ENCODE measurements at regions not wholly inside any gene's neighbourhood (a gene's known extent, or its start where the extent isn't known, plus 50 kb on each side); places are given as distances from the start of the nearest gene placed in this dataset.

DNA sequence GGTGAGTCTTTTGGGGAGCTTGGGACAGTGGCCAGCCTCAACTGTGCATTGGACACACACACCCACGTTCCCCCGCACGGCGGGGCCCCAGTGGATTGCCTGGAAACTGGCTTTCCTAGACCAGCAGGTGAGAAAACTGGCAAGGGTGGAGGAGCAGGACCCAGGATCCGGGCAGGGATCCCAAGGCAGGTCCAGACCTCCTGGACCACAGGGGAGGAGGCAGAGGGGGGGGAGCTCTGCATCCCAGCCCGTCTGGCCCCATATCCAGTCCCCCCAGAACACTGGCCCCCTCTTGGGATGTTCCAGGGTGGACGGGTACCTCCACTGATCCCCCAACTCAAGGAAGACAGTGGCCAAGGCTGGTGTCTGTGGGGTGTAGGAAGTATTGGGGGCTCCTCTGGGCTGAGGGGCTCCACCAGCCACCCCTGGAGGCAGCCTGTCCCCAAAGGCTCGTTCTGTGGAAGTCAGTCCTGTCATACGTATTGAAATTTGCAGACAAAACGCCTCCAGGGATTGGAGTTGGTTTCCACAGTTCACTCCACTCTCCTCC lies 89.3 kb upstream of the LINC01488 start:
- ATAC-seq: no peak

DNA sequence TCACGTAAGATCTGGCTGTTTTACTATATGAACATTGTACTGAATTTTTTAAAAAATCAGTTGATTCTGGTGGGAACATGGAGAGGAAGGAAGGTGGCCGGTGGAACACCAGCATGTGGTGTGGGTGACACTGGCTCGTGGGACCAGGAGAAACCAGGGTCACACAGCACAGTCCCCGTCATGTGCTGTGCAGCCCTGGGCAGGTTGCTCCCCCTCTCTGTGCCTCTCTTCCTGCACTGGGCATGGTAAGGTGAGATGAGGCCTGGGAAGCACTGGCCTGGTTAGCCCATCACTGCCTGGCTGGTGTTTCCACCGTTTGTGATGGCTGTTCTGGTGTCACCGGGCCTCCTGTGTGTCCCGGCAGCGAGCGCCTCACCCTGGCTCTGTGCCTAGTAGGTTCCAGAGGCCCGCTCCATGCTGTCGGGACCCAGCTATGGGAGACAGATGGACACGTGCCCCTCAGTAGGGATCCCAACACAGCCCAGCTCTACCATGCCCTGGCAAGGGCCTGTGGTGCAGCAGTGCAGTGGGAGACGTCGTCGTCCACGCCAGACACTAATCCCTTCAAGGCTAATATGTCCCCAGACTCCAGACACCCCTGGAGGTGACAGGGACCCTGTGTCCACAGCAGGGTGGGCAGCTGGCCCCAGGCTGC lies 88.2 kb upstream of the LINC01488 start:
- no peak for DNase-seq (ENCODE audit: low spot score)
- no peak for ATAC-seq

More for the DNA sequence above, 89.3 kb upstream of the LINC01488 start:
- no peak for DNase-seq (ENCODE audit: low spot score)

DNA sequence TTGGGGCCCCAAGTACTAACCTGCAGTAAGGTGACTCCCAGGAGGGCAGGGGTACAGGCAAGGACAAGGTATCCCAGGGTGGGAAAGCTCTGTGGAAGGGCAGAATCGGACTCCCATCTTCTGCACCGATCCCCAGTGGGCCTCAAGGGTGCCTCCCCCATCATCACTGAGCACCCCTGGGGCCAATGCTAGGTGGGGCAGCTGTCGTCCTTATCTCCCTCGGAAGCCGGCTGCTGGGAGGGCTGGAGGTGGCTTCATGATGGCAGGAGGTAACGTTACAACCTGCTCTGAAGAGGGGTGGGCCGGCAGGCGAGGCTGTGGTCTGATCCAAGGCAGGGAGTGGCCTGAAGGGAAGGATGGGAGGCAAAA lies 87.6 kb upstream of the LINC01488 start:
- no peak for DNase-seq (ENCODE audit: low spot score)
- no peak for ATAC-seq

DNA sequence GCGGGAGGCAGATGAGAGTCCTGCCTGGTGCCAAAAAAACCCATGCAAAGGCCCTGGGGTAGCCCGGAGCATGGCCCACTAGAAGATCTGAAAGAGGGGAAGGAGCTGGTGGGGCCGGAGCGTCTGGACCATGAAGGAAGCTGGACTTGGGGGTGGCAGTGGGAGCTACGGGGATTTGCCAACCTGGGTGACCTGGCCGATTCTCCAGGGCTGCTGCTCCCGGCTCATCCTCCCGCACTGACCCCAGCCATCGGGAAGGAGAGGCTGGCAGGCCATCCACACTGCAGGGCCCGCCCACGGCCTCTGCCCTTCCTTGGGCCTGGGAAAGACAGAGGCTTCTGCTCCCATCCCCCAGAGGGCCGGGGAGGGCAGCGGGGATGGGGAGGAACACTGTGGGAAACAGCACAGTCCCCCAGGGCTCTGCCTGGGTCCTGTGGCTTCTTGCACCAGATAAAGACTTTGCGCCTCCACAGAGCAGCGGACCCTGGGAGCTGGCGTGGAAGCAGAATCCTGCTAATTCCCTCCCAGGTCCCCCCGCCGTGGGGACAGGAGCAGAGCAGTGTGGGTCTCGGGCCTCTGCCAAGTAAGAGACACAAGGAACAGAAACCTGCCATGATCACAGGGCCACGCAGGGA lies 87.1 kb upstream of the LINC01488 start:
- ATAC-seq: no peak
- no peak for DNase-seq (ENCODE audit: low spot score)

DNA sequence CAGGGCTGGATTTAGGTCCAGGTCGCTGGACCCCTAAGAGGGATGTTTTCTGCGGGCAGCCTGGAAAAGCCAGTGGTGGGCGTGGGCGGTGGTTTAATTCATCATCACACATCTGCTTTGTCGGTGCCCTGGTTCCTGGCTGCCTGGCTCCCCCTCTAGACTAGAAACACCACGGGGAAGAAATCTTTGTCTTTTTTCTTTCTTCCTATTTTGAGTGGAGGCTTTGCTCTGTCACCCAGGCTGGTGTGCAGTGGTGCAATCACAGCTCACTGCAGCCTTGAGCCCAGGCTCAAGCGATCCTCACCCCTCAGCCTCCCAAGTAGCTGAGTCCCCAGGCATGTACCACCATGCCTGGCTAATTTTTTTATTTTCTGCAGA lies 86.6 kb upstream of the LINC01488 start:
- DNase-seq (ENCODE audit: low spot score): no peak

DNA sequence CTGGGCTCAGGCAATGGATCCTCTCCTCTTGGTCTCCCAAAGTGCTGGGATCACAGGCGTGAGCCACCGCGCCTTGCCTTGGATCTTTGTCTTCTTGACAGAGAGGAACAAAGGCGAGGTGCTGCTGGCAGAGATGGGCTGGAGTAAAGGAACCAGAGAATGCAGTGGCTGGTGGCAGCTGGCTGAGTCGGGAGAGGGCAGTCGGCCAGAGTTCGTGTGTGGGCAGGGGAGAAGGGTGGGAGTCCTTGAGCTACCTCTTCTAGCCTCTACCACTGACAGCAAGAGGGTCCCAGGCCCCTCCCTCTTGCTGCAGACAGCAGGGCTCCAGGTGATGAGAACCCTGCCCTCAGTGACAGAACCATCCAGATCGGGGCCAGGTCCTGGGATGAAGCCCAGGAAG lies 86.2 kb upstream of the LINC01488 start:
- DNase-seq (ENCODE audit: low spot score) (no peak), ATAC-seq (no peak)

More for the DNA sequence above, 86.6 kb upstream of the LINC01488 start:
- ATAC-seq: no peak

DNA sequence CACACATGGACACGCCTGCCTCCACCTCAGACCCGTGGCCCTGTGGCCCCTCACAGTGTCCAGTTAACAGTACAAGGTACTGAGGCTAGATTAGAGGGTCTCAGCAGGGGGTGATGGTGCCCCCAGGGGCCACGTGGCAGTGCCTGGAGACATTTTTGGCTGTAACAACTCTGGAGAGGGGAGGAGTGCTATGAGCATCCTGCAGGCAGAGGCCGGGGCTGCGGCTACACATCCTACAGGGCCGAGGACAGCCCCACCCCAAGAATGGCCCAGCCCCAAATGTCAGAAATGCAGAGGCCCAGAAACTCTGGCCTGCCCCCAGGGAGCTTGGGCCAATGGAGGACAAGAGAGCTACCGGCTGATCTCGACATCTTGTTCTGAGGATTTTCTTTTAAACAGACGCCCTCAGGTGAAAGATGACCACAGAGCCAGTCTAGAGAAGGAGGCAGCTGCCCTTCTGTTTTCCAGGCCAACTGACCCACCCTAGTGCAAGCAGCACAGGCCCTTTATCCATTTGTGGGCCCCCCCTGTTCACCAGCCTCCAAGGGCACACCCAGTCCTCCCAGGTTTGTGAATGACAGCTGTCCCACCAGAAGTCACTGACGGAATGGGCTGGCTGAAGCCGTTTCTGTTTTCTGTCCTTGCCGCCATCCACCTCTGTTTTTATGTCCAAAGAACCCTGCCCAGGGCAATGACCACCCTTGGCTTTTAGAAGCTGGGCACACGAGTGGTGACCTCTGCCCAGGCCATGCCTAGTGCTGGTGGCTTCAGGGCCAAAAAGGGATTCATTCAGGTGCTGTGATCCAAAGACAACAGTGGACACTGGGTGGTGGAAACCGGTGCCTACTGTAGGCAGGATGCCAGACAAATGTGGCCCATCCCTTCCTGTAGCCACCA lies 85.2 kb upstream of the LINC01488 start:
- ATAC-seq: peak; percentile 89
- peak; percentile 92 for DNase-seq (ENCODE audit: low spot score)

DNA sequence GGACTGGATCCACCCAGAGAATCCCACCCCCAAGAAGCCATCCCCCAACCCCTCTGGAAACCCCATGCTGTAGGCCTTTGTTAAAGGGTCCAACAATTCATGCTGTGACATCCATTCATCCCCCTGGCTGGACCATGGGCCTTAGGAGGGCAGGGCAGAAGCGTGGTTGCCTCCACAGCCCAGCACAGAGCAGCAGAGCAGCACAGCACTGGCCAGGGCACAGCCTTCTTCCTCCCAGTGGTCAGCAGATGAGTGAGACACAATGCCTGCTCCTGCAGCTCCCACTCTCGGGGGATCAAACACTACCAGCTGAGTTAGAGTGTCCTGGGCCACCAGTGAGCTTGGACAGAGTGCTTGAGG lies 84.5 kb upstream of the LINC01488 start:
- ATAC-seq: peak; percentile 50

DNA sequence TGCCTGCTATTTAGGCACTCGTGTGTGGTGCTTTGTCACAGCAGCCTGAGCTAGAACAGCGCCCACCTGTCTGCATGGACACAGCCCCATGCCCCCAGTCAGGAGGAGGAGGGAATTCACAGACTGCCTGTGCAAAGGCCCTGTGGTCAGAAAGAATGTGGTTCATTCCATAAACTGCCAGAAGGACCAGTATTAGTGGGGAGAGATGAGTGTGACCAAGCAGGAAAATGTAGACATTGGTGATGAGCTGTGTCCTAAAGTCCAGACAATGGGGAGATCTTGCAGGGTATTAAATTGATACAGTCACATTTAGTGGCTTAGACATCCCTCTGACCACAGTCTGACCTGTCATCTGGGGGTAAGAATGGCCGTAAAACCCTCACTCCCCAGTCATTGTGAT lies 83.7 kb upstream of the LINC01488 start:
- ATAC-seq: no peak
- no peak for DNase-seq (ENCODE audit: low spot score)

More for the DNA sequence above, 84.5 kb upstream of the LINC01488 start:
- DNase-seq (ENCODE audit: low spot score): no peak

DNA sequence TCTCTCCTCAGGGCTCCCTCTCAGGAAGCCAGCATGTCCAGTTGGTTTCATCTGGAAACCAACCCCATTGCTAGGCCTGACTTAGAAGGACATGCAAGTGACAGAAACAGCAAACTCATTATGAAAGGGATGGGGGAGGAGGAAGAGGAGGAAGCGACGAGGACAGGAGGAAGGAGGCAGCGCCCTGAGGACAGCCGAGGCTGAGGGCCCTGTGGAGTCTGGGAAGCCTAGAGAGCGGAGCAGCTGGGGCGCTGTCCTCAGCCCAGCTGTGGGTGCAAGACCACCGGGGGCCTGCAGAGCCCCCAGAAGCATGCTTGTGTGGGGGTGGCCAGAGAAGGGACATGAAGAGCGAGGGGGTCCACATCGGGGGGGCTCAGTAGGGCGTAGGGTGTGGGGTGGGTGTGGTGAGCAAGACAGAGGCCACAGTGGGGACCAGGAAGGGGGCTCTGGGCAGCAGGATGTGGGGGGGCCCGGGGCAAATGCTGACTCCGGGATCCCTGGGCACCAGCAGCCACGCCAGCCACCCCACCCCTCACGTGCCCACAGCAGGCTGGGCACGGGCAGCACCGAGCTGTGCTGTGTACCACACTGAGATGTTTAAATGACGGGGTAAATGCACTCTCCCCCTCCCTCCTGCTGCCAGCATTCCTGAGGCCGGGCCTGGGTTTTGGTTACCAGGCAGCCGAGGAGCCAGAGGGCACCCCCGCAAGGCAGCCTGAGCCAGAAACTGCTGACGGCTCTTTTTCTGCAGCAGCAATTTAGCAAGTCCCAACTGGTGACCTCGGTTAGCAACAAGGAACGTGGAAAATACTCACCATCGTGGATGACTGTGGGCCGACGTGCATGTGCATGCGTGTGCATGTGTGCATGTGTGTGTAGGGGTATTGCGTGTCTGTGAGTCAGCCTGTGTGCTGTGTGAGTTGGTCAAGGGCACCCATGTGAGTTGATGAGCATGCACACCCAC lies 82.7 kb upstream of the LINC01488 start:
- peak; percentile 41 for ATAC-seq
- no peak for DNase-seq (ENCODE audit: low spot score)

DNA sequence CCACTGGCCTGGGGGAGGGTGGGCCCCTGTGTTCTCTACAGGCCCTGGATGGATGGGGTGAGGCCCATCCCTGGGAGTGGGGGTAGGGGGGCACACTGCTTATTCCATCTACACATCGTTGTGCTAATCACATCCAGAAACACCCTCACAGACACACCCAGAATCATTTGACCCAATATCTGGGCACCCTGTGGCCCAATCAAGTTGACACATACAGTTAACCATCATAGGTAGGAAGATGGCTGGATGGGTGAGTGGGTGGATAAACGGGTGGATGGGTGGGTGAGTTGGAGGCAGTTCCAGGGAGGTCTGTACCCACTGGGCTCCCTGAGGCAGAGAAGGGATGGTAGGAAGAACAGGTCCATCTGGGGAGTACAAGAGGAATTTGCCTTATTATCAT lies 81.3 kb upstream of the LINC01488 start:
- no peak for ATAC-seq

DNA sequence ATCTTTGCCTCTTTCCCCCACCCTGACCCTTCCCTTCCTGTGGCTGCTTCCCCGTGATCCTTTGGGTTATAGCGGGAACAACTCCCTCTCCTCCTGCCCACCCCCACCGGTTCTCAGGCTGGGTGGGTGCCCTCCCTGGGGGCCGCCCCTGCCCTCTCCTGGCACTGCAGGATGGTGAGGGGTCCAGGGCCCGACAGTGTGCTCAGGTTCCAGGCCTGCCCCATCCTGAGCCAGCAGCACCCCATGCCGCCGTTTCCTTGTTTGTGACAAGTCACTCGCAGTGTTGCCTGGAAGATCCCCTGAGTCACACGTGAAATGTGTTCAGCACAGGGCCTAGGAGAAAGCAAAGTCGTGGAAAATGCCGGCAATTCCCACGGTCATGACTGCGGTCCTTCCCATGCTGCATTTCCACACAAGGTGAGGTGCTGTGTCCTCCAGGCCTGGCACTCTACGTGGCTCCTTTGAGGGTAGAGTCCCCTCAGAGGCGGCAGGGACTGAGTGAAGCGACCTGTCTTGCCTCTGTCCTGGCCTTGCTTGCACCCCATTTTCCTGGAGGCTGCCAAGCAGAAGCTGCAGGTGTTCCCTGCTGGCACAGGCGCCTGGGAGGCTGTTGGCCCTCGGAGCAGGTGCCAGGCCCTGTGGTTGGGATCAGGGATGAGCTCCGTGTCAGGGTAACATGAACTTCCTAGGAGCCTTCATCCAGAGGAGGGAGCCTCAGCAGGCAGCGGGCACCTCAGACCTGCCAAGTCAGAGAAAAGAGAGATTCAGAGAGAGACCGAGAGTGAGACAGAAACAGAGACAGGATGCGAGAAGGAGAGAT lies 80.5 kb upstream of the LINC01488 start:
- no peak for ATAC-seq
- no peak for DNase-seq (ENCODE audit: low spot score)

More for the DNA sequence above, 81.3 kb upstream of the LINC01488 start:
- DNase-seq (ENCODE audit: low spot score): no peak

DNA sequence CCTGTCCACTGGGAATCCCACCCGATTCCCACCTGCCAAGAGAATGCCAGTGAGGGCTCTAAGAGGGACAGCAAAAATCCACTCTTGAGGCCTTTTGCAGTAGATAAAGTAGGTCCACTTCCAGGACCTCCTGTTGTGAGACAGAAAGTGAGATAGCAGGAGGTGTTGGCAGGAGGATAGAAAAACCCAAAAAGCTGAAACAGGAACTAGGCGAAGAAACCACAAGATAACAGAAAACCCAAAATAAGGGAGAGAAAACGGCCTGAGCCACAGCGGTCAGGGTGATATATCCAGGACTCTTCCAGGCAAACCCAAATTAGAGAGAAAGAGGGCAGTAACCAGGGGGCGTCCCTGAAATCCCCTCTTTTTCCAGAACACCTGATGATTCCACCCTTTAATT lies 79.7 kb upstream of the LINC01488 start:
- ATAC-seq (no peak), DNase-seq (ENCODE audit: low spot score) (no peak)

DNA sequence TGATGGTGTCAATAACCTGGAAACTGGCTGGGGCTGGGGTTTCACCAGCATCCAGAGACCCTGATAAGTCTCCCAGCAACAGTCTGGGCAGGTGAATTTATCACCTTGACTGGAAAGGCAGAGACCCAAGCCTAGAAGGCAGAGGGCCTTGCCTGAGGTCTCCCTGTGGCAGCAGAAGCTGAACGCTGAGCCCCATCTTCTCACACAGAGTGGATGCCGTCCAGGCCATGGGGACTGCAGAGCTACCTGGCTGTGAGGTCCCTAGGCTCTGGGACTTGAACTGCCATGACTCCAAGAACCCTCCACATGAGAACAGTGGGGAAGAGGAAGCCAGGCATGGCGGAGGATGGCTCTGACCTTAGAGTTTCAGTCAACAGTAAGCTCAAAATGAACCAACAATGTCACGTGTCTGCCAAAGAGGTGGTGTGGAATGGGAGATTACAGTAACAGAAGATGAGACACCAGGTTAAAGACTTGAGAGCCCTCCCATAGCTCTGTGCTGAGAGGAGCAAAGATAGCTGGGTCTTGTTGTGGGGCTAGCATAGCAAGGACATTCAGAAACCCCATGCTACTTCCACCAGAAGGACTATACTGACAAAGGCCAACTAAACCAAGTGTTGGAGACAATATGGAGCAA lies 79.1 kb upstream of the LINC01488 start:
- ATAC-seq (no peak), DNase-seq (ENCODE audit: low spot score) (no peak)

DNA sequence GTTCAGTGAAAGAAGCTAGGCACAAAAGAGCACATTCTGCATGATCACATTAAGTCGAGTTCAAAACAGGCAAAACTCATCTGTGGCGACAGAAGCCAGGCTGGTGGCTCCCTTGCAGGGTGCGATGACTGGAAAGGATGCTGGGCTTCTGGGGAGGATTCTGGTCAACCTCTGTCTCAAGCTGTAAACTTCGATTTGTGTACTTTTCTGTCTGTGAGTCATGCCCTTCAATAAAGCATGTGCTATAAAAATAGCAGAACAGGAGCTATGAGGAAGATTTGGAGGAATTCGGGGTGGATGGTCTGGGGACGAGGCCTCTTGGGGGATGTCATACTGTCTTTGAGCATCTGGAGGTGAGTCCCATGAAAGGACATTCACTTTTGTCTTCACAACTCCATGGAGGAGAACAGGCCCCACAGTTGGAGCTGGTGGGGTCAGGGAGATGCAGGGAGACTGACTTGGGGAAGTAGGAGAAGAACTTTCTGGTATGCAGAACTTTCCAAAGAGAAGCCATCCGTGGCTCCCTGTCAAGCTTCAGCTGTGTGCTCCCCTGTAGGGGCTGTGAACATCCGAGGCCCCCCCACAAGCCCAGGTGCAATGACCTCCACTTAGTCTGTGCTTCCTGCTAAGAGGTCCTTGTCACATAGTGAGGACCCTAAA lies 77.8 kb upstream of the LINC01488 start:
- no peak for DNase-seq (ENCODE audit: low spot score)
- ATAC-seq: no peak

DNA sequence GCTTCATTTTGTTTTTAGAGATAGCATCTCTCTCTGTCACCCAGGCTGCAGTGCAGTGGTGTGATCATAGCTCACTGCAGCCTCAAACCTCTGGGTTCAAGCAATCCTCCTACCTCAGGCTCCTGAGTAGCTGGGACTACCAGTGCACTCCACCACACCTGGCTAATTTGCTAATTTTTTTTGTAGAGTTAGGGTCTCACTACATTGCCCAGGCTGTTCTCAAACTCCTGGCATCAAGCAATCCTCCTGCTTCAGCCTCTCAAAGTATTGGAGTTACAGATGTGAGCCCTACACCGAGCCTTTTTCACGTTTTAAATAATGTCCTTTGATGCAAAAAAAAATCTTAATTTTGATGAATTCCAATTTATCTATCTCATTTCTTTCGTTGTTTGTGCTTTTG lies 75.4 kb upstream of the LINC01488 start:
- no peak for DNase-seq (ENCODE audit: low spot score)

DNA sequence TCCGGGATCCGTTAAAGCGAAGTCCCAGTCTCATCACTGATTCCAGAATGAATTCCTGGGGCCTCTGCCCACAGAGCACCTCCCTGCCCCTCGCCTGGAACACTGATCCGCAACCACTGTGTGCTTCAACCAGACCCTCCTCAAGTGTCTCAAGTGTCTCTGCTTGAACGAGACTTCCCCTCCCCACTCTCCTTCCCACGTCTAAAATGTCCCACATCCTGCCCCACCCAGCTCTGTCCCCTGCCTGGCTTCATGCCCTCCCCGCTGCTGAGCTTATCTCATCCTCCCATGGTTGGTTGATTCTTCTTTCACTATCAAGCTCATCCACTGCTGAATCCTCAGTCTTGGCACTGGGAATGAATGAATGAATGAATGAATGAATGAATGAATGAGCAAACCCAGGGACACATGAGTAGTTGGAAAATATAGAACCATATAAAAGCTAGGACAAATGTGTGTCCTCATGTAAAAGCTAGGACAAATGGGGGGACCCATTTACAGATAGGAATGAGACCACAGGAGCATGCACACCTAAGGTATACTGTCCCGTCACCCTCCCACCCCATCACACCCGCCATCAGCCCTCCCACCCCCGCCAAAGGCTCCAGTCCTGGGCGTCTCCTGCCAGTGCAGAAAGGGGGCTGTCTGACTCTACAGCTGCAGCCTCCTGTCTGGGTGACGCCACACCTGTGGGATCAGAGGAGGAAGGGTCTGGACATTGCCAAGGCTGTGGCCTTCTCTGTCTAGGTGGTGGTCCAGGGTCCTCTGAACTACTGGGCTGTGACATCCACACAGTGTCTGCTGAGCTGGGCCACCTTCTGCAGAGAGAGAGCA lies 71.4 kb upstream of the LINC01488 start:
- no peak for ATAC-seq
- DNase-seq (ENCODE audit: low spot score): no peak

More for the DNA sequence above, 75.4 kb upstream of the LINC01488 start:
- ATAC-seq: no peak

Data from left lobe of liver (tissue), 2 donors.